A204.1 (cell line): ENCODE measurements at regions not wholly inside any gene's neighbourhood (a gene's known extent, or its start where the extent isn't known, plus 50 kb on each side); places are given as distances from the start of the nearest gene placed in this dataset.

Experiments
- FAIRE-seq: peaks from 2 replicates; lab custom pipeline; 2012; peaks lifted over from hg19 to GRCh38; lab: Jason Lieb, UNC

GRCh38 chr1:39141925-39142324, 62.6 kb upstream of the MACF1 start:
- FAIRE-seq: no peak

GRCh38 chr1:39142401-39143060, 62.0 kb upstream of the MACF1 start:
- FAIRE-seq: no peak

GRCh38 chr1:39144924-39145323, 59.6 kb upstream of the MACF1 start:
- no peak for FAIRE-seq

- no peak for FAIRE-seq
Observed at GRCh38 chr1:39145331-39145965, 59.0 kb upstream of the MACF1 start.

- no peak for FAIRE-seq
Observed at GRCh38 chr1:39146681-39147080, 57.8 kb upstream of the MACF1 start.

- FAIRE-seq: no peak
Observed at GRCh38 chr1:39147099-39148025, 57.1 kb upstream of the MACF1 start.

- FAIRE-seq: no peak
Observed at GRCh38 chr1:39148942-39149341, 55.6 kb upstream of the MACF1 start.

GRCh38 chr1:39149509-39149908, 55.0 kb upstream of the MACF1 start:
- FAIRE-seq: no peak

GRCh38 chr1:39150779-39151178, 53.7 kb upstream of the MACF1 start:
- no peak for FAIRE-seq

- no peak for FAIRE-seq
Observed at GRCh38 chr1:39151267-39151666, 53.2 kb upstream of the MACF1 start.

GRCh38 chr1:39152923-39153322, 51.6 kb upstream of the MACF1 start:
- no peak for FAIRE-seq

- FAIRE-seq: no peak
Observed at GRCh38 chr1:39153684-39154083, 50.8 kb upstream of the MACF1 start.

GRCh38 chr1:39154553-39155421, 49.7 kb upstream of the MACF1 start:
- FAIRE-seq: no peak
